ENCODE measurements at regions not wholly inside any gene's neighbourhood (a gene's known extent, or its start where the extent isn't known, plus 50 kb on each side); places are given as distances from the start of the nearest gene placed in this dataset.

DNA sequence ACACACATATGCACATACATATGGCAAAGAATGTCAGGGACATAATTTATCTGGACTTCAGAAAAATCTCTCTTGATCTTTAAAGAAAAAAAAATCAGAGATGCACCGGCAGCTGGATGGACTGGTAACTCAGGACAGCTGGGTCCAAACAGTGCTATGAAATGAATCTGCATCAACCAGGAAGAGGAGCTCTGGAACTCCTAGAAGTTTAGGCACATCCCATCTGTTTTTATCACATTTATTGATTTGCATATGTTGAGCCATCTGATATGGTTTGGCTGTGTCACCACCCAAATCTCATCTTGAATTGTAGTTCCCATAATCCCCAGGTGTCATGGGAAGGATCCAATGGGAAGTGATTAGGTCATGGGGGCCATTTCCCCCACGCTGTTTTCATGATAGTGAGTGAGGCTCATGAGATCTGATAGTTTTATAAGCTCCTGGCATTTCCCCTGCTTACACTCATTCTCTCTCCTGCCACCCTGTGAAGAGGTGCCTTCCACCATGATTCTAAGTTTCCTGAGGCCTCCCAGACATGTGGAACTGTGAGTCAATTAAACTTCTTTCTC, 87.7 kb upstream of the AKIP1 start:
- no peak for DNase-seq (ENCODE audit: low read depth in 2 of 2)

DNA sequence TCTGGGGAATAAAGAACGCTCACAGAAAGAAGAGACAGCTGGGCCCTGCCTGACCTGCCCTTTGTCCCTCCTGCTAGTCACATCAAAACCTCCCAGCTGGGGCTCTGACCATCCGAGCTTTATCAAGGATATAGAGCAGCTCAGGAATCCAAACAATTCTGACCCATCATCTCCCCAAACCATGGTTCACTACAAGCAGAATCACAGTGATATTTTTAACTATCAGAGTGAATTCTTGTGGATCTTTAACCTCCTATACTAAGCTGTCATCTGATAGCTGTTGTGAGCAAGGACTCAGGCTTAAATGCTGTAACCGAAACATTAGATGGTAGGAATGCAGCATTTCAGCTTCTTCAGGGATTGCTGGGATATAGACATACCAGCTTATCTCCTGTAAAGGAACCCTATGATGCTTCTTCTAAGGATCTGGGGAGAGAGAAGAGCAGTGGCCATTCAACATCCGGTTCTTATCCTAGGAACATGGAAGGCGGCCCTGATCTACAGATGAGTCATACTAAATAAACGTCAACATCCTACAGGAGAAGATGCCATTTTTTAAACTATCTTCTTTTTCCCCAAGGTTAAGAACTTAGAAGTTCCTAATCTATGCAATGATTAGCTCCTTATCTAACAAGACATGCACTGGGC, 84.7 kb upstream of the AKIP1 start:
- DNase-seq (ENCODE audit: low read depth in 2 of 2) = peak in 1 of 2 donors; percentile 55

- no peak for DNase-seq (ENCODE audit: low read depth in 2 of 2)
Measured at GRCh38 chr11:8826901-8827560, 84.0 kb upstream of the AKIP1 start.

- no peak for DNase-seq (ENCODE audit: low read depth in 2 of 2)
Measured at GRCh38 chr11:8828046-8828445, 82.9 kb upstream of the AKIP1 start.

DNA sequence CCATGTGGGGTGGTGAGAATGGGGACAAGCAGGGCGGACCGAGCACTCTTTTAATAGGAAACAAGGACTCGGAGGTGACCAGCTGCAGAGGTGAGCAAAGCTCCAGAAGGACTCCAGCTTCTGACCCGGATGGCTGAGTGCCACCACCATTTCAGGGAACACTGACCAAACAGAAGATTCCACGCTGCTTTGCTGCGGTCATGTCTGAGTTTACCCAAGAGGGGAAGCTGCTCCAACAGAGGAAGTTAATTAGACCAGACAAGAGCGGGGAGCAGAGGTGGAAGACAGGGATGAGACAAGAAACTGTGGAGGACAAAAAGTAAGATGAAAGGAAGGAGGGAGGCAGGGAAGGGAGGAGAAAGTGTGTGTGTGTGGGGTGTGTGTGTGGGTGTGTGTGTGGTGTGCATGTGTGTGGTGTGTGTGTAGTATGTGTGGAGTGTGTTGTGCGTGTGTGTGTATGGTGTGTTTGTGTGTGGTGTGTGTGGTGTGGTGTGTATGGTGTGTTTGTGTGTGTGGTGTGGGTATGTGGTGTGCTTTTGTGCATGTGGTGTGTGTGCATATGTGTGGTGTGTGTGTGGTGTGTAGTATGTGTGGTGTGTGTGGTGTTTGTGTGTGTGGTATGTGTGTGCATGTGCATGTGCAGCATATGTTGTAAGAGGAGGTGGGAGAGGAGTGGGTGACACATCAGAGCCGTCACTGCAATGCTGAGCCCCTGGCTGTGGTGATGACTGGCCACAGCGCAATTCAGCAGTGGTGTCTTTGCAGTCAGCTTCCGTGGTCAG, 82.2 kb upstream of the AKIP1 start:
- DNase-seq (ENCODE audit: low read depth in 2 of 2) = no peak

DNA sequence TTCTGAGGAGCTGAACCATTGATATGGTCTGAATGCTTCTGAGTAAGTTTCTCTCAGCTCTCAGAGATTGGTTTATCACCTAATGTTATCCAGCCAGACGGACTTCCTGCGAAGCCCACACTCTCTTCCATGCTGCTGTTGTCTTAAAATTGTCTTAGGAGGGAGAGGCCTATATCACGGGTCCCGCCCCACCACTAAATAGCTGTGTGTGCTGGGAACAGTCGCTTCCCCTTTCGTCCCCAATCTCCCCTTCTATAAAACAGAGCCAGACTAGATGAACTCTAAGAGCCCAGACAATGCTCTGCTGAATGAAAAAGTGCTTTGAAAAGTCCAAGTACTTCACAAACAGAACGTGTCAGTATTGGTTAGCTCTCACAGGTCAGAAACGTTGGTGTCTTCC, 81.4 kb upstream of the AKIP1 start:
- DNase-seq (ENCODE audit: low read depth in 2 of 2) = no peak

DNA sequence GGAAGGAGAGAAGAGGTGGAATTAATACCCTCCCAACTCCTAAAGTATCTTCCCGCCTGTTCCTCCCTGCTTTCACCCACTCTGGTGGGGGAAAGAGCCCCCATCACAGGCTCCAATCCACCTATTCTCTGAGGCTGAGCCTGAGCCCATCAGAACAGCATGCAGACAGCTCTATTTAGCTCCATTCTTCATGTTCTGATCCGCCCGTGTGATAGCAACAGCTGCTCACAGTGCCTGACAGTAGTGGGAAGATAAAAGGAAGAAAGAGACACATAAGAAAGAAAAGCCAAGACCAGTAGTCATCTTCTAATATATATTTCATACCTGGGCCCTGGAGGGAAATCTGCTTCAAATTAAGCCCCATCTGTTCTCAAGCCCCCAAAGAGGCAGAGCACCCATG, 80.3 kb upstream of the AKIP1 start:
- DNase-seq (ENCODE audit: low read depth in 2 of 2) = no peak

- DNase-seq (ENCODE audit: low read depth in 2 of 2) = no peak
Measured at GRCh38 chr11:8831861-8832260, 79.1 kb upstream of the AKIP1 start.

DNA sequence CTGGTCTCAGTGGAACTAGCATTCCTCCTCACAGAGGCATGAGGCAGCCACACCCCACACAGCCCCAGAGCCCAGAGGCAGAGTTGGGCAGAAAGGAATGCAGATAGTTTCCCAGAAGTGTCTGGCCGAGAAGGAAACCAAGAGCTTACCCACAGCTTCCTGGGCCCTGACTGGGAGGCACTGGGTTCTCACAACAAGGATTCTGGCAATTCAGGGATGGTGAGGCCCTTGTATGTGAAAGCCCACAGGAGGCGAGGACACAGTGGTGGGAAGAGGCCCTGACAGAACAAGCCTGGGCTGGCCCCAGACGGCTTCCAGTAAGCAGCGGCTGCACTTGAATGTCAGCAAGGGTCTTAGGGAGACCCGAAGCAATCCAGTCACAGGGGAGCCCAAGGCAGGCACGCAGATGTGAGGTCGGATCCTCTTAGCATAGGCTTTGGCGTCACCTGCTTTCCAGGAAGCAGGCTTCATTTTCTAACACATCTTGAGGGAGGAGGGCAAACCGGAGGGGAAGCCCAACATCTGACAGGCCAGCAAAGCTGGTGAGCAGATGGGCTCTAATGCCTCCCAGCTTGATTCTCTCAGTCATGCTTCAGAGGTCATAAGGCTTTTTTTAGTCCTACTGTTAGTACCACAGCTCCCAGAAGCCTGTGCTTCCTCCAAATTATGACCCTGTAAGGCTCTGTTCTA, 78.3 kb upstream of the AKIP1 start:
- no peak for DNase-seq (ENCODE audit: low read depth in 2 of 2)

- DNase-seq (ENCODE audit: low read depth in 2 of 2) = peak in 1 of 2 donors; percentile 14
Measured at GRCh38 chr11:8833568-8834315, 77.2 kb upstream of the AKIP1 start.

- no peak for DNase-seq (ENCODE audit: low read depth in 2 of 2)
Measured at GRCh38 chr11:8834379-8834778, 76.6 kb upstream of the AKIP1 start.

GRCh38 chr11:8838248-8838647, 72.7 kb upstream of the AKIP1 start:
- peak; percentile 40 to 69 for DNase-seq (ENCODE audit: low read depth in 2 of 2)

DNA sequence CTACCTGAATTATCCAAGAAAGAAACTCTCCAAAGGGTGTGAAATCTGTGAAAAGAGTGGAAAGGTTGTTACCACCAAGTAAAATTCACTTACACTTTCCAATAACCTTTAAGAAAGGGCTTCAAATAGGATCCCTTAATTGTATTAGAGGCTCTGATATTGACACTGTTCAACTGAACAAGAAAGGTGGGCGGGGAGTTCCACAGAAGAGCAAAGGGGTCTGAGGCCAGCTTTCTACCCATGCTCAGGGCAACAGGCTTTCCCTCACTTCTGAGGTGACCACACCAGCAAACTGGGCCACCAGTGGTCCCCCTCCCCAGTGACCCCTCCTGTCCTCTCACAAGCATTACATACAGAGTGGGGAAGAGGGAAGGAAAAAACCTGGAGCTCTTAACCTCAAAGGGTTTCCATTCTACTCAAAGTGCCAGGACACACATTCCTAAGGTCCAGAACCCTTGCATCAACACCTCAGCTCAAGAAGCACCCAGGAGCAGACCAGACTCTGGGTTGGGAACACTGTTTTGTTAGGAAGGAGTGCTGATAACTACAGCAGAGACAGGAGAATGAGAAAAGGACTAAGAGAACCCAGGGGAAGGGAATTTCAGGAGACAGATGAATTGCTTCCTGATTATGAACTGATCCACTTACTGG, 71.6 kb upstream of the AKIP1 start:
- DNase-seq (ENCODE audit: low read depth in 2 of 2) = no peak

- DNase-seq (ENCODE audit: low read depth in 2 of 2) = peak; percentile 78 to 96
Measured at GRCh38 chr11:8839957-8840945, 70.7 kb upstream of the AKIP1 start.

GRCh38 chr11:8841899-8842298, 69.1 kb upstream of the AKIP1 start:
- peak in 1 of 2 donors; percentile 63 for DNase-seq (ENCODE audit: low read depth in 2 of 2)

DNA sequence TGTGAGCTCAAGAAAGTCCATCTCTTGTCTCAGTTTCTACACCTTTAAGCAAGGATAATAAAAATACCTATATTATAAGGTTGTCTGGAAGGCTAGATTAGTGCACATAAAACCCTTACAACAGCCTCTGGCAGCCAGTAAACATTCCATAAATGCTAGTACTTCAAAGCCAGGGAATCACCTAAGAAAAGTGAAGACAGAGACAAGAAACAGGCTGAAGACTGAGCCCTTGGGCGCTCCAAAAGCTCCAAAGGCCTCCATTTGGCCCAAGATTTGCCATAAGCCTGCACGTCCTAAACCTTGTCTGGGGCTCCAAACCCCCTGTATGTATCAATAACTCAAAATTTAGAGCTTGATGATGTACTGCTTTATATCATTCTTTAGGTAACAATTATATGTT, 52.2 kb upstream of the AKIP1 start:
- no peak for DNase-seq (ENCODE audit: low read depth in 2 of 2)
